Activated CD4-positive, alpha-beta T cell treated with anti-CD3 and anti-CD28 coated beads for 4 hours (primary cell): ENCODE measurements at regions not wholly inside any gene's neighbourhood (a gene's known extent, or its start where the extent isn't known, plus 50 kb on each side); places are given as distances from the start of the nearest gene placed in this dataset.

ENCODE experiments used
- DNase-seq, 2 donors: peaks; one replicate each; pipeline ENCODE4 v3.0.0-alpha.2; 2020

GRCh38 chr6:90434094-90434493 lies 137.5 kb upstream of the BACH2 start:
- DNase-seq: no peak

GRCh38 chr6:90432937-90433336 lies 136.3 kb upstream of the BACH2 start:
- DNase-seq: no peak

GRCh38 chr6:90432041-90432775 lies 135.6 kb upstream of the BACH2 start:
- DNase-seq: no peak

- no peak for DNase-seq
These were observed 134.9 kb upstream of the BACH2 start for GRCh38 chr6:90431576-90431975.

GRCh38 chr6:90429713-90430112 lies 133.1 kb upstream of the BACH2 start:
- no peak for DNase-seq

- no peak for DNase-seq
These were observed 131.9 kb upstream of the BACH2 start for GRCh38 chr6:90428514-90428913.

- no peak for DNase-seq
These were observed 128.6 kb upstream of the BACH2 start for GRCh38 chr6:90425161-90425641.

GRCh38 chr6:90424580-90424979 lies 127.9 kb upstream of the BACH2 start:
- DNase-seq: no peak

- DNase-seq: no peak
These were observed 125.0 kb upstream of the BACH2 start for GRCh38 chr6:90421666-90422065.

GRCh38 chr6:90420500-90420899 lies 123.9 kb upstream of the BACH2 start:
- DNase-seq: no peak

GRCh38 chr6:90417385-90417784 lies 120.7 kb upstream of the BACH2 start:
- DNase-seq: no peak

GRCh38 chr6:90416322-90416721 lies 119.7 kb upstream of the BACH2 start:
- DNase-seq: no peak

- no peak for DNase-seq
These were observed 118.5 kb upstream of the BACH2 start for GRCh38 chr6:90415178-90415577.

- DNase-seq: no peak
These were observed 117.7 kb upstream of the BACH2 start for GRCh38 chr6:90414352-90414751.

GRCh38 chr6:90413867-90414266 lies 117.2 kb upstream of the BACH2 start:
- DNase-seq: peak; percentile 86 to 89

- no peak for DNase-seq
These were observed 116.8 kb upstream of the BACH2 start for GRCh38 chr6:90413396-90413795.

GRCh38 chr6:90412538-90413369 lies 116.1 kb upstream of the BACH2 start:
- DNase-seq: no peak

GRCh38 chr6:90411292-90411781 lies 114.7 kb upstream of the BACH2 start:
- DNase-seq: peak; percentile 63 to 69

GRCh38 chr6:90409700-90410099 lies 113.1 kb upstream of the BACH2 start:
- no peak for DNase-seq

GRCh38 chr6:90406957-90407356 lies 110.3 kb upstream of the BACH2 start:
- no peak for DNase-seq

GRCh38 chr6:90406142-90406794 lies 109.6 kb upstream of the BACH2 start:
- peak in 1 of 2 donors; percentile 37 for DNase-seq

GRCh38 chr6:90403489-90404381 lies 107.1 kb upstream of the BACH2 start:
- DNase-seq: no peak
